ENCODE measurements at regions not wholly inside any gene's neighbourhood (a gene's known extent, or its start where the extent isn't known, plus 50 kb on each side); places are given as distances from the start of the nearest gene placed in this dataset.

DNA sequence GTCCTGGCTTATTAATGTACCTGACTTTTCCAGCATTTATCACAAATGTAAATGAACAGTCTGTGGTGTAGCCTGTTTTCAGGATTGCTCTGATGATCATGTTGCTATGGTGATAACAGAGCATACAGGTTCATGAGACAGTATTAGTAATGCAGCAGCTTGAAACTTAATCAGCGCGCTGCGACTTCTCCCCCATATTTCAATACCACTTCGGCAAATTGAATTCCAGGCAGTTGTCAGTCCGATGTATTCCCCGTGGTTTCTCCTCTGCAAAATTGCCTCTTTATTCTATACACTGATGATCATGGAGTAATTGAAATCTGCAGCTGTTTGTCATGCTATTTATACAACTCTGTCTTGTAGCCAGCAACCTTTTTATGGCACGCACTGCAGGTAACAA is 239.3 kb downstream of the C4orf33 start:
- TF ChIP-seq, protein P1, sequence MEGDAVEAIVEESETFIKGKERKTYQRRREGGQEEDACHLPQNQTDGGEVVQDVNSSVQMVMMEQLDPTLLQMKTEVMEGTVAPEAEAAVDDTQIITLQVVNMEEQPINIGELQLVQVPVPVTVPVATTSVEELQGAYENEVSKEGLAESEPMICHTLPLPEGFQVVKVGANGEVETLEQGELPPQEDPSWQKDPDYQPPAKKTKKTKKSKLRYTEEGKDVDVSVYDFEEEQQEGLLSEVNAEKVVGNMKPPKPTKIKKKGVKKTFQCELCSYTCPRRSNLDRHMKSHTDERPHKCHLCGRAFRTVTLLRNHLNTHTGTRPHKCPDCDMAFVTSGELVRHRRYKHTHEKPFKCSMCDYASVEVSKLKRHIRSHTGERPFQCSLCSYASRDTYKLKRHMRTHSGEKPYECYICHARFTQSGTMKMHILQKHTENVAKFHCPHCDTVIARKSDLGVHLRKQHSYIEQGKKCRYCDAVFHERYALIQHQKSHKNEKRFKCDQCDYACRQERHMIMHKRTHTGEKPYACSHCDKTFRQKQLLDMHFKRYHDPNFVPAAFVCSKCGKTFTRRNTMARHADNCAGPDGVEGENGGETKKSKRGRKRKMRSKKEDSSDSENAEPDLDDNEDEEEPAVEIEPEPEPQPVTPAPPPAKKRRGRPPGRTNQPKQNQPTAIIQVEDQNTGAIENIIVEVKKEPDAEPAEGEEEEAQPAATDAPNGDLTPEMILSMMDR (IDR thresholded peaks at IDR 0.05): no peak
- TF ChIP-seq POLR2AphosphoS5 (IDR thresholded peaks at IDR 0.05) (no peak), POLR2A (IDR thresholded peaks at IDR 0.05) (no peak)
